ENCODE measurements at regions not wholly inside any gene's neighbourhood (a gene's known extent, or its start where the extent isn't known, plus 50 kb on each side); places are given as distances from the start of the nearest gene placed in this dataset.
A peak's percentile ranks its signal among the peaks of the same experiment; 100 is the strongest.
"Not testable (repeated sequence)": the region's sequence is repeated elsewhere in the genome, so short reads cannot be mapped to it uniquely, and the experiment has no call there.

DNA sequence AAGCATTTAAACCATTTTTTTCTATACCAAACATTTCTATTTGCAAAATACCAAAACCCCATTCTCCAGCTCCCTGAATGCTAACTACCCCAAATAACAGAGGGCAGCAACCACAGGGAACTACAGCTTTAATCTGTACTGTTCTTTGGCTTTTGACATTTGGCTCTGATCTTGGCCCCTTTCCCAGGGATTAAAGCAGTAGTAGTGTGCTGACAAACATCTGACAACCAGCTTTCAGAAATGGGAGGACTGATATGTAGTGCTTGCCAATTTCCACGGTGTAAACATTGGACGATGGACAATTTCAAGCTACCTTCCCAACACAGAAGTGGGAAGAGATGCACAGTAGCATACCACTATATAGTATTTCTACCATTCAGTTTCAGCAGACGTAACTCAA, 88.4 kb upstream of the TEAD1 start:
- no peak for DNase-seq (ENCODE audit: low spot score)

DNA sequence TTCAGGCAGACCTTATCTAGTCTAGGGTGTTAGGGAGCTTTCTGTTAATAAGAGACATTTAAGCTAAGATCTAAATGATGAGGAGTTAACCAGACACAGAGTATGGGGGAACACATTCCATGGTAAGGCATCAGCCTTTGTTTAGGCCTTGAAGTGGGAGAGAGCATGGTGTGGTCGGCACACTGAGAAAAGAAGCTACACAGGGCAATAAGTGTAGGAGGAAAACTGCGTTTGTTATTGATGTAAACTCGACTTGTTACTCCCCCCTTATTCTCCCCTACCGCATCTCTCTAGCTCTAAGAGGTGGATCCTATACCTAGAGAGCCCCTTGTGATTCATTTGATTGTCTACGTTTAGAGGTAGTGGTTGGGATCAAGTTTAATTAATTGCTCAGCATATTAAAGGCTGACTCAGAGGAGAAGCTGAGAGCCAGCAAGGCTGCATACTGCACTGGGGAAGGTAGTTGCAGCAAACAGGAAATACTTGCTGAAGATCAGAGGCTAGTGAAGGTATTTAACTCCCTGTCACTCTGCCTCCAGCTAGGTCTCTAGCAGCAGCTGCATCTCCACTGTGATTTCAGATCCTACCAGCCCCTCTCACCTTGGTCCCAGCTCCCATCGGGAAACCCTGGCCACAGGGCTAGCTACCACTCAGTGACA, 86.8 kb upstream of the TEAD1 start:
- DNase-seq (ENCODE audit: low spot score) = peak; percentile 65

DNA sequence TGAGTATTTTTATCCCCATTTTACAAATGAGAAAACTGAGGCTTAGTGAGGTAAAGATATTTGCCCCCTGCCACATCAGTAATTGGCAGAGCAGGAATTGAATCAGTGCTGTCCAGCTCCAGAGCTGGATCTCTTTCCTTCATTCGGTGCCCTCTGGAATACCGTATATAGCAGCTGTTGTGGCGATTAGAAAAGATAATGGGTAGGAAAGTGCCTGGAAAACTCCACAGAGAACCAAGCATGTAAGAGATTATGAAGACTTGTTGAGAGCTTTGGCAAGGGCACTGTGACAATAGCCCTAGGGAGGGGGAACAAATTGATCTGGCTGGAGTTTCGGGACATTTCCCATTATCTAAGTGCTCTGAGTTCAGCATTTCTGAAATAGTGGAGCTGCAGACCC, 82.5 kb upstream of the TEAD1 start:
- no peak for DNase-seq (ENCODE audit: low spot score)

DNA sequence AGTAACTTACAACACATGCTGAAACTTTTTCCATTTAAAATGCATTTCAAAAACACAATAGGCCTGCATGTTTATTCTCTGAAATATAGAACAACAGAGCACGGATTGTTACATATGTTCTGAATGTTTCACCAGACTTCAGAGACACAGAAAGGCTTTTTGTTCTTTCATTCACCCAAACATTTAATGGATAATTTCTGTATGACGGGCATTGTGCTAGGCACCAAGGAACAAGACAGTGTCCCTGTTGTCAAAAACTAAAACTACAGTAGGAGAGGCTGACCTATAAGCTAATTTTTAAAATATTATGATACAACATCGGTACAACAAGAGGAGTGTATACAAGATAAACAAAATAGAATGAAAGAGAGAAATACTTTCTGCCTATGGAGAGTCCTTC, 81.9 kb upstream of the TEAD1 start:
- no peak for DNase-seq (ENCODE audit: low spot score)

DNA sequence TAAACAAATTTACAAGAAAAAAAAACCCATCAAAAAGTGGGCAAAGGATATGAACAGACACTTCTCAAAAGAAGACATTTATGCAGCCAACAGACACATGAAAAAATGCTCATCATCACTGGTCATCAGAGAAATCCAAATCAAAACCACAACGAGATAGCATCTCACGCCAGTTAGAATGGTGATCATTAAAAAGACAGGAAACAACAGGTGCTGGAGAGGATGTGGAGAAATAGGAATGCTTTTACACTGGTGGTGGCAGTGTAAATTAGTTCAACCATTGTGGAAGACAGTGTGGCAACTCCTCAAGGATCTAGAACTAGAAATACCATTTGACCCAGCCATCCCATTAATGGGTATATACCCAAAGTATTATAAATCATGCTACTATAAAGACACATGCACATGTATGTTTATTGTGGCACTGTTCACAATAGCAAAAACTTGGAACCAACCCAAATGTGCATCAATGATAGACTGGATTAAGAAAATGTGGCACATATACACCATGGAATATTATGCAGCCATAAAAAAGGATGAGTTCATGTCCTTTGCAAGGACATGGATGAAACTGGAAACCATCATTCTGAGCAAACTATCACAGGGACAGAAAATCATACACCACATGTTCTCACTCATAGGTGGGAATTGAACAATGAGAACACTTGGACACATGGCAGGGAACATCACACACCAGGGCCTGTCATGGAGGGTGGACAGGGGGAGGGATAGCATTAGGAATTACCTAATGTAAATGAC, 79.0 kb upstream of the TEAD1 start:
- not testable (repeated sequence) for DNase-seq (ENCODE audit: low spot score)

DNA sequence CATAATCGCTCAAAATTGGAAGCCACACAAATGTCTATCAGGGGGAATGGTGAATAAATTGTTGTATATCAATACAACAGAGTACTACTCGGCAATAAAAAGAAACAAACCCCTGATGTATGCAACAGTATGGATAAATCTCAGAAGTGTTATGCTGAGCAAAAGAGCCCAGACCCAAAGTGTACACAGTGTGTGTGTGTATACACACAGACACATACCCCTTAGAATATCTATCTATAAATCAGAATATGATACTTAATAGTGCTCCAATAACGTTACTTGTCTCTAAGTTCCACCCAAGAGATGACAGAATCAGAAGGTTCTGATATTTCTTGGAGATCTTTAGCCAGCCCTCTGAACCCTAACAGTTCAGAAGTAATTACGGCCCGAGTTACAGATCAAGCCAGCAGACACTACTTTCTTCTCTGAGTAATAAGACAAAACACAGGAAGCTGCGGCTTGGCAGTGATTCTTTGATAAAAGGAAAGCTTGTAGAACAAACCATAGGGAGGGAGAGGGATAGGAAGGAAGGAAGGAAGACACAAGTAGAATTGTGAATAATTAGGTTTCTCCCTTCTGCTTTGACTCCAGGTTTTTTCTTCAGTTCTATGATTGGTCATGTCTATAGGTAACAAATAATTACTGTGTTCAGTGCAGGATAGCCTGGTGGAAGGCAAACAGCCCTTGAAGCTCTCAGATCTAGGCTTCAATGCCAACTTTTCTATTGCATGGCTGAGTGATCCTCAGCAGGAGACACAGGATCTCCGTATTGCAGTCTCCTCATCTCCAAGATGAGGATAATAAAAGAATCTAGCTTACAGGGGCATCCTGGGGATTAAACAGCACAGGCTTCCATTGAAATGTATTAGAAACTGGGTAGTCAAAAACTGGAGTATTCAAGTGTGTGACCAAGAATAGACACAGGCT, 75.6 kb upstream of the TEAD1 start:
- peak; percentile 40 for DNase-seq (ENCODE audit: low spot score)

DNA sequence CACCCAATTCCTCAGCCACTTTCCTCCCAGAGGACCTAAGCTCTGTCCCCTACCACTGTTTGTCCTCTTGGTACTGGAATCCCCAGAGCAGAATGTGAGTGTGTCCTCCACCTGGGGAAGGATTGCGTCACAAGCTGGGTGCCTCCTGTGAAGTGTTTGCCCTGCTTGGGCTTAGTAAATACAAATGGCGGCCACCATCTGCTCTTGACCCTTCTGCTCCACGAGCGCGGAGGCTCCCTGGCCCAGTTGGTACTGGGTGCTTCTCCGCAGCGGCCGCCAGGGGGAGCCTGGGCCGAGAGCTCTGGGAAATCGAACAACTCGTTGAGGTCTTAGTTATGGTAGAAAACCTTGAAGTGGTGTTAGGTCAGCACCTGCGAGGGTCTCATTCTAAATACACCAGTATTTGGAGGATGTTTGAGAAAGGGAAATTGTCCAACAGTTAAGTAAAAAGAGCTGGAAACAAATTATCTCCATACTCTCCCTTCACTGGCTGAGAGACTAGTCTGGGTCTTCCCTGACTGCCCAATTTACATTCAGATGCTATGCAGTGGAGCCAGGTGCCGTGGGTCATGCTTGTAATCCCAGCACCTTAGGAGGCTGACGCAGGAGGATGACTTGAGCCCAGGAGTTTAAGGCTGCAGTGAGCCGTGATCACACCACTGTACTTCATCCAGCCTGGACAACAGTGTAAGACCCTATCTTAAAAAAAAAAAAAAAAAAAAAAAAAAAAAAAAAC, 74.6 kb upstream of the TEAD1 start:
- DNase-seq (ENCODE audit: low spot score) = peak; percentile 9

DNA sequence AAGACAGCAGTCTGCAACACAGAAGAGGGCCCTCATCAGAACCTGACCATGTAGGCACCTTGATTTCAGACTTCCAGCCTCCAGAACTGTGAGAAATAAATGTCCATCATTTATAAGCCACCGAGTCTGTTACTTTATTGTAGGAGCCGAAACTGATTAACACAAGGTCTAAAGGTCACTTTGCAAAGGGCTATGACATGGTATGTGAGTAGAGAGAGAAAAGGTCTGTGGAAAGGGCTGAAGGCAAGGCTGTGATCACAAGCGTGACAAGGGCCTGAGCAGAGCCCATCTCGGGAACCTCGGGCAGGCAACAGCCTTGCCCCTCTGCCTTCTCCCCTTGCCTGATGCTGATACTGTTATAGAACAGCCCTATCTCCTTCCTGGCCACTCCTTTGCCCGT, 73.4 kb upstream of the TEAD1 start:
- DNase-seq (ENCODE audit: low spot score) = peak; percentile 59

DNA sequence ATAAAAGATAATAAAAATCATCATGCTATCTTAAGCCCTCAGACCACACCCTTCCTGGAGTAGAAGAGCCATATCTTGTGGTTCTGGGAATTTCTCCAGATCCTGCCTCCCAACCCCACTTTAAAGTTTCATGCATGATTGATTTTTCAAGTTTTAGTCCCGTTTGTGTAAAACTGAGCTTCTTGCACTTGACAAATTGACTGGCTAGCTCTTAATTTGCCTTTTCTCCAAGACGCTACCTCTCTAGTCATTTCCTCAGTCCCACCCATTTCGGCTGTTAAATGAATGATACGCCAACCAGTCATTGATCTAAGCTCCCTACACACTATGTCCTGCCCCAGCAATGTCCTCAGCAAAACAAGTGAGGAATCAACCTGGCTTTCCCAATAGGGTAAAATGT, 71.8 kb upstream of the TEAD1 start:
- peak; percentile 35 for DNase-seq (ENCODE audit: low spot score)

DNA sequence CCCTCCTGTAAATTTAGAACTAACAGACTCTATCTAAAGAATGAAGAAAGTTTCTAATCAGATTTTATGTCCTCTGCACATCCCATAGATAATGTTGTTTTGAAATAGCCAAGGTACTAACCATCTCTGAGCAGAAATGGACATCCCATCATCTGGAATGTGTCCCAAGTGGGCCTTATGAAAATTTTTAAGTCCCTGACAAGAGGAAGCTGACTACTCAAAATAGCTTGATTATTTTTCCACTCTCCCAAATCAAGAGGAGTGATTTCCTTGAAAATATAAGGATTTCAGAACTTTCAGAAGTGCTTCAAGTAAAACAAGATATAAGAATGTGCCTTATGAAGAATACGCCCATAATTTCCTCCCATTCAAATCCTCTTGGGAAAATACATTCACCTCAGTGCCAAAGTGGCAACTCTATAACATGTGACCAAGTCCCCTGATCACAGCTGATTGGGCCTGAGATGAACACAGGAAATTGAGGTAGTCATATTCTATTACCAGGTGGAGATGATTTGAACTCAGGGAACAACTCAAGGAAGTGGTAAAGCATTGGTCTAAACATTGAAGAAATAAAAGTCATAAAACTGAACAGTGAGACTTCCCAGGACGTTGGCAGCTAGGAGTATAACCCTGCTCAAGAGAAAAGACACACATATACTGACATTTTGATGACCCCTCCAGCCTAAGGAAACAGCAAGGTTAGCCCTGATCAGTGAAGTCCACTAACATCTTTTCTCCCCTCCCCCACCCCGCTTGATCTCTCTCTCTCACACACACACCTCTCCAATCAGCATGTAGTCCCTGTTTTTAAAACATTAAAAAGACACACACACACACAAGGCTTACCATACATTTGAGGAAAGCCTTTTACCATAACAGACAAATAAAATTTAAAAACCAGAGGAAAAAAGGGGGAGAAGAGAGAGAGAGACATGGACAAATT, 70.8 kb upstream of the TEAD1 start:
- DNase-seq (ENCODE audit: low spot score) = no peak

DNA sequence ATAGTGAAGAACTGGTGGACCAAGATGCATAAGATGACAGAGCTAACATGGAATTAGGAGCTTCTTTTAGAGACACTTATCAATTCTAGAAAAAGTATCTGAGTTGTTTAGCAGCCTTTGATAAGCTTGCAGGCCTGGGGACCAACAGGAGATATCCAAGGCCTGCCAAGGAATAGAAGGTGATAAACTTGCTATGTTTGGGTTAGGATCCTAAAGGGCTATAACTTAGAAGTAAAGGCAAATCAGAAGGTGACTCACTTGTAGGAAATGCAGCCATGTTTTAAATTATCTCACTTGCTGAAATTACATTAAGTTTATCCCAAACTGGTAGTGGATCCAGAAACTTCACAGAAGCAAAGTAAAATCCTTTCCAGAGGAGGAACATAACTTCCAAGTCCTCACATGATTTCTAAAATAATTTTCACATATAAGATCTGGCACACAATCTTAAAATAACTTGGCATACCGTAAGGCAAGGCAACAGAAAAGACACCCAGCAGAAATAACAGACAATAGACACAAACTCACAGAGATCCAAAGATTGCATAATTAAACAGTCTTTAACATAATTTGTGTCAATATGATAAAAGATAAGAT, 69.6 kb upstream of the TEAD1 start:
- DNase-seq (ENCODE audit: low spot score) = no peak

DNA sequence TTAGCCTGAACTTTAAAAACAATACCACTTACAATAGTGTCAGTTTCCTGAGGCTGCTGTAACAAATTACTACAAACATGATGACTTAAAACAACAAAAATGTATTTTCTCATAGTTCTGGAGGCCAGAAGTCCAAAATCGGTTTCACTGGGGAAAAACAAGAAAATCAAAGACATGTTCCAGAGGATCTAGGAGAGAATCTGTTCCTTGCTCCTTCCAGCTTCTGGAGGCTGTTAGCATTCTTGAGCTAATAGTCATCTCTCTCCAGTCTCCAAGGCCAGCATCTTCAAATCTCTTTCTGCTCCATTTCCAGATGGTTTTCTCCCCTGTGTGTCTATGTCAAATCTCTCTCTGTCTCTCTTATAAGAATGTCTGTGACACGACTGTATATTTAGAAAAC, 67.6 kb upstream of the TEAD1 start:
- DNase-seq (ENCODE audit: low spot score) = peak; percentile 47

DNA sequence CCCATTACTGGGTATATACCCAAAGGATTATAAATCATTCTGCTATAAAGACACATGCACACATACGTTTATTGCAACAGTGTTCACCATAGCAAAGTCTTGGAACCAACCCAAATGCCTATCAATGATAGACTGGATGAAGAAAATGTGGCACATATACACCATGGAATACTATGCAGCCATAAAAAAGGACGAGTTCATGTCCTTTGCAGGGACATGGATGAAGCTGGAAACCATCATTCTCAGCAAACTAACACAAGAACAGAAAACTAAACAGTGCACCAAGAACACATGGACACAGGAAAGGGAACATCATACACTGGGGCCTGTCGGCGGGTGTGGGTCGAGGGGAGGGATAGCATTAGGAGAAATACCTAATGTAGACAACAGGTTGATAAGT, 65.5 kb upstream of the TEAD1 start:
- DNase-seq (ENCODE audit: low spot score) = not testable (repeated sequence)

DNA sequence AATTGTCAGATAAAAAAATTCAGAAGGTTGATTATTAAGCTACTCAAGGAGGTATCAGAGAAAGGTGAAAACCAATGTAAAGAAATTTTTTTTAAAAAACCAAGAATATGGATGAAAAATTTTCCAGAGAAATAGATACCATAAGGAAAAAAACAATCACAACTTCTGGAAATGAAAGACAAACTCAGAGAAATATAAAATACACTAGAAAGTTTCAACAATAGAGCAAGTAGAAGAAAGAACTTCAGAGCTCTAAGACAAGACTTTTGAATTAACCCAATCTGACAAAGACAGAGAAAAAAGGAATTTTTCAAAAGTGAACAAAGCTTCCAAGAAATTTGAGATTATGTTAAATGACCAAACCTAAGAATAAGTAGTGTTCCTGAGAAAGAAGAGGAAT, 62.9 kb upstream of the TEAD1 start:
- no peak for DNase-seq (ENCODE audit: low spot score)

DNA sequence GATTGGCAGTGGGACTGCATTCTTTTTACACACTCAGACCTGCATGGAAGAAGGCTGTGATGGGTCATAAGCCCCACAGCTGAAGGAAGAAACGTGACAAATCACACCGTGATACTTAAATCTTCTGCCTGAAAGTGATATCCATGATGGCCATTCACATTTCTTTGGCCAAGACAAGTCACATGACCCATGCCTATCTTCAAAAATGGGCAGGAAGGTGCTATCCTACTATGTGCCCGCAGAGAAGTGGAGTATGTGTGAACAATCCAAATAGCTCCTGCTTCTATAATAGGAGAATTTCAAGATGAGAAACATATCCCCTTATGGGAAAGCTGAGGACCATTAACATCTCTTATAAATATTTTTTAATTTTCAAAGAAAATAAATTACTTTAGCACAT, 56.6 kb upstream of the TEAD1 start:
- DNase-seq (ENCODE audit: low spot score) = no peak

DNA sequence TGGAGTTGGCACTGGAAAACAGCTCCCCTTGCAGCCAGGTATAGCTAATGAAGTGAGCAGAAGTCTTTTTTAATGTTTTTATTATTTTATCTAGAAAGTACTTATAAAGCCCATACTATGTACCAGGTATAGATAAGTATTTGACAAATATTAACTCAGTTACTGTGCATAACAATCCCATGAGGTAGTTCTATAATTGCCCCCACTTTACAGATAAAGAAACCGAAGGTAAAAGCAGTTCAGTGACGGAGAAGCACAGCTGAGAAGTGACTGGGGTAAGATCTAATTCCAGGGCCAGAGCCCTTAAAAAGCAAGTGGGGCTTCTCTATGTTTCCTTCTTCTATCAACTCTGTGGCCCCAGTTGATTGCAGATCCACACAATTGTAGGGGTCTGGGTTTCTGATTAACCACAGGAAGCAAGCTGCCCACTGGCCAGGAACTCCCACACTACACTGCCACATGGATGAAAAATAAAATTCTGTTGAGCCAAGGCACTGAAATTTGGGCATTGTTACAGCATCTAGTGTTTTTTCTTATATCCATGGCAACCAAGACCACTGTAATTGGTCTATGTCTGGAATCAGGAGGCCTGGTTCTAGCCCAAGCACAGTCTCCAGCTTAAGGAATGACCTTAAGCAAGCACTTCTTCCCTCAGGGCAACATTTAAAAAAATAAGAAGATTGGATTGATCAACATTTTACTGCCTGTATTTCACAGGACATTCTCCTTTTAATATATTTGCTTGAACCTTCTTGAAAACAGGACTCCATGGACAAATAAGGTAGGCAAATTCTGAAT, 55.3 kb upstream of the TEAD1 start:
- DNase-seq (ENCODE audit: low spot score) = no peak

DNA sequence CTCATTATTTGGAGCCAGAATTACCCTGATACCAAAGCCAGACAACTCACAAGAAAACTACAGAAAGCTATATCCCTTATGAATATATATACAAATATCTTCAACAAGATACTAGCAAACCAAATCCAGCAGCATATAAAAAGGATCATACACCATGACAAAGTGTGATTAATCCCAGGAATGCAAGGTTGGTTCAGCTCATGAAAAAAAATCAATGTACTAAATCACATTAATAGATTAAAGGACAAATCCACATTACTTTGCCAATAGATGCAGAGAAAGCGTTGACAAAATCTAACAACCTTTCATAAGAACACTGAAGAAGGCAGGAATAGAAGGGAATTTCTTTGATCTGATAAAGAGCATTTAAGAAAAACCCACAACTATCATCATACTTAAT, 50.4 kb upstream of the TEAD1 start:
- no peak for DNase-seq (ENCODE audit: low spot score)

All from kidney tubule cell (primary cell).